ENCODE measurements at regions not wholly inside any gene's neighbourhood (a gene's known extent, or its start where the extent isn't known, plus 50 kb on each side); places are given as distances from the start of the nearest gene placed in this dataset.

DNA sequence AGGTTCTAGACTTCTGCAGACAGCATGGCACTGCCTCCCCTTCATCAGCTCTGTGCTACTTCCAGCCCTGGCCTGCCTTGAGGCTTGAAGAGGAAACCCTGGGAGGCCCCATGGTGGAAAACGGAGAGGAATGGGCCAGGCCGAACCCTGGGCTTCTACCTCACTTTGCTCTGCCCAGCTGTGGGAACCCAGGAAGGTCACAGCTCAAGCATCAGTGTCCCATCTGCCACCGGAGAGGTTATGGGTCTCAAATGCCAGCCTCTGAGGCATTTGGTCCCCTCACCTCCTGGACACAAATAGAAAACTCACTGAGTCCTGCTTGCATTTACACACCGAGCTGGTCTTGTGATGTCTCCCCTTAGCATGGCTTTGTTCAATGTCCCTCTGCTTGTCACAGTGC is 80.1 kb upstream of the ALDH1B1 start:
- DNase-seq: no peak

DNA sequence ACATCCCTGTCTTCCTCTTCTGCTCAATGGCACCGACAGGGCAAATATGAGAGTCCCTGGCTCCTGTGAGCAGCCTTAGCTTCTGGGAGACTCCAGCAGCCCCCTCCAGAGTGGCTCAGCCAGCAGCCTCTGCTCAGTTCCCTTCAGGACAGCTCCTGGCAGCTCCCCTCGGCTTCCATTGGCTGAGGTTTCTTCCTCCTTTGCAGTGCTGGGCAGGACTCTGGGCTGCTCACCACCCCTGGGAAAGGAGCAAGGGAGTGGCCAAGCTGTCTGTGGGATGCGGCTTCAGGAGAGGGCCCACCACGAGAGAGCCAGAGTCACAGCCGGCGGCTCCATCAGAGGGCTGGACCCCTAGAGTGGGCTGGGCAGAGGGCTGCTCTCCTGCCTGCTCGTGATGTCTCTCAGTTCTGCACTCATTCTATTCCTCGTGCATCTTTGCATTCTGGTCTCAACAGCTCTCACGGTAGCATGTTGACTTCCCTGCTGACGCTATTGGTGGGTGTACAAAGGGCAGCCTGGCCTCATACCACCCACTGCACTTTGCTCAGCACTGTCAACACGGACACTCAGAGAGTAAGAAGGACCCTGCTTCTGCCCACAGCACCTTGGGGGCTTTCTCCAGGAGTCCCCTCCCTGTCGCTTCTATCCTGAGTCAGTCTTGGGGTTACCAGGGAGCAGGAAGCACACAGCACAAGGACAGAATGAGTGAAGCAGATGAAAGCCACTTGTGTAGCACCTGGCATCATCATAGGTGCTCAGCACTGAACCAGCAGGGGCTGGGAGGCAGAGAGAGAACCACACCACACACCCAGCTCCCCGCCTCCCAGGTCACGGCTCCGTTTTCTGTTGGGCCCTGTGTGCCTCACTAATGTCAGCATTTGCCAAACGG is 80.9 kb upstream of the ALDH1B1 start:
- DNase-seq: peak; percentile 48

DNA sequence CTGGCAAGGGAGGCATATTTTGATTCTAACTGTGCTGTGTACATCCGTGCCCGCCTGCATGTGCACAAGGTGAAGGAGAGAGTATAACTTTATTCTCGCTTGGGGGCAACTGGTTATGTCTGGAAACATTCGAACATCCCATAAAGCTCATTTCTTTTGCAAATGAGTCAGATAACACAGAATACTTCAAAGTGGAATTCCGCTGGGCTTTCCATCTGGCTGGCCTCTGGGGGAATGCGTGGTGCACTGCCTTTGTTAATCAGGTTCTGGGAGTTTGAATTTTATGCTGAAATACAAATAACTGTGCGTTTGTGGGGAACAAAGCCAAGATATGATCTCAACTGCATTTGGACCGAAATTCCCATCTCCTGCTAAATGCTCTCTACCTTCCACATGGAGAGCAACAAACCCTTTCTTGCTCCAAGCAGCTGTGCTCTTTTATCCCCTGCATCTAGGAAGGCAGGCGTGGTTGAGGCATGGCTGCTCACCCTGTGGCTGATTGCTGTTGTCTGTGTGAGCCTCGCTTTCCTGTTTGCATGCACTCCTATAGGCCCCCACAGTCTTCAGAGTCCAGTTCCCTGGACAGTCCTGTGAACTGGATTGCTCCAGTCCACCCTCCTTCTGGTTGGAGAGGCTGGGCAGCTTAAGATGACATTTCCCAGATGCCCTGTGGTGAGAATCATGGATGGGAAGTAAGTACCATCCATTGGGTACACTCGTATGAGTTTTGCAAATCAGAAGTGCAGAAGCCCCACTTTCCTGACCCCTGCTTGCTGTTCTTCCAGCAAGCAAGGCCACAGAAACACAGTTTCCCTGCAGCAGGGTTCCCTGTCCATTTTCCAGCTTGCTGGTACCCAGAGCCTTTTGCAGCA is 82.9 kb upstream of the ALDH1B1 start:
- peak; percentile 56 for DNase-seq

DNA sequence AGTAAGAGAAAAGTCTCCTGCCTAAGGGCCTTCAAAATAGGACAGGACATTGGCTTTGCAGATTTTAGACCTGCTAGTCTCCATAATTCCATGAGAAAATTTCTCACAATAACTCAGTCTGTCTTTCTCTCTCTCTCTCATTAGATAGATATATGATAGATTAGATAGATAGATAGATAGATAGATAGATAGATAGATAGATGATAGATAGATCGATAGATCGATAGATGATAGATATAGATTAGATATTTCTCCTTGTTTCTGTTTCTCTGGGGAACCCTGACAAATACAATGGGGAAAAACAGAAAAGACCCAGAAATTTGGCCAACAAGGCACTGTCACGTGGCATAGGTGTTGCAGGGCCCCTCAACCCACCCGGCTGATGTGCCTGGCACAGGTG is 84.4 kb upstream of the ALDH1B1 start:
- DNase-seq: no peak

DNA sequence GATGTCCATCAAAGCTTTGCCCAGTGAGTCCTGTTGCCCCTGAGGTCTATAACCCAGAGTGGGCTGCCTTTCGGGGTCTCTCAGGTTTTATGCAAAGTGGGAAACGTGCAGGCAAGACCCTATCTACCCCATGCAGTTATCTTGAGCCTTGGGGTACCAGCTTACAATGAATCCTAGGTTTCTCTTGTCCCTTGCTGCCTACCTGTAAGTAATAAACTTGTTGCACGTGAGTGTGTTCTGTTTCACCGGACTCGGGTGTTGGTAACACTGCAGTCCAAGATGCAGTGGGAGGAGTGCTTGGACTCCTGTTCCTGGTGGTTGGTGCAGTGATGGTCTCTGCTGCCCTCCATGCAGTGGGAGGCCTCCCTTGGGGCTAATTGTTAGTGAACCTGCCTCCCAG is 85.6 kb upstream of the ALDH1B1 start:
- DNase-seq: no peak

DNA sequence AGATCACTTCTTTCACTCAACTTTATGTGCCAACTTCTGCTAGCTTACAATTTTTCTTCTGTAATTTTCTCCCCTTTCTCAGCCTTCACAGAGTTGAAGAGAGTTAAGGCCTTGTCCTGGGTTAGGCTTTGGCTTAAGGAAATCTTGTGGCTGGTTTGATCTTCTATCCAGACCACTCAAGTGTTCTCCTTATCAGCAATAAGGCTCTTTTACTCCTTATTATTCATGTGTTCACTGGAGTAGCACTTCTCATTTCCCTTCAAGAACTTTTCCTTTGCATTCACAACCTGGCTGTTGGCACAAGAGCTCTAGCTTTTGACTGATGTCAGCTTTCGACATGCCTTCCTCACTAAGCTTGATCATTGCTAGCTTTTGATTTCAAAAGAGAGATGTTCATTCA is 86.9 kb upstream of the ALDH1B1 start:
- DNase-seq: no peak

DNA sequence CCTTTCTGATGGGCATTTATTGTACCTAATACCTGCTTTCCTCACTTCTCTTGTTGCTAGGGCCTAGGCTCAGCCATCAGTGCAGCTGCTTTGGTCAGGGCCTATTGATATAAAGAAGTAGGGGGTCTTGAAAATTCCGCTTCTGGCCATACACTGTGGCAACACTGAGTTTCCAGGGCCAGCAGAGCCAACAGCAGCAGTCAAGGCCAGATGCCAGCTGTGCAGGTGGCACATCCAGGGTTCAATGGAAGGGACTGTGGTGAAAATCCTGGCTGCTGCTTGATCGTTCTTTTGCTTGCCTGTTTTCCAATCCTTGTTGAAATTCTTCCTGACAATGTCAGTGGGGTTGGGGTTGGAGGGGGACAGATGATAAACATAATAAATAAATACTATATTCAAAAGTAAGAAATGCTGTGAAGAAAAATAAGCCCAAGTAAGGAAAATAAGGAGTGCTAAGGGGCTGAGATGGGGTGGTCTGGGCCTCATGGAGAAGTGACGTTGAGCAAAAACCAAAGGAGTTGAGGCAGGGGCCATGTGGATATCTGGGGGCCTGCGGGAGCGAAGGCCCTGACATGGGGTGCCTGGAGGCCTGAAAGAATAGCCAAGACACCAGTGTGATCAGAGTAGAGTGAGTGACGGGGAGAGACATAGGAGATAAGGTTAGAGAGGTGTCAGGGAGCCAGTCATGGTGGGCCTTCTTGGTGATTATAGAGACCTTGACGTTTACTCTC is 91.0 kb upstream of the ALDH1B1 start:
- no peak for DNase-seq

DNA sequence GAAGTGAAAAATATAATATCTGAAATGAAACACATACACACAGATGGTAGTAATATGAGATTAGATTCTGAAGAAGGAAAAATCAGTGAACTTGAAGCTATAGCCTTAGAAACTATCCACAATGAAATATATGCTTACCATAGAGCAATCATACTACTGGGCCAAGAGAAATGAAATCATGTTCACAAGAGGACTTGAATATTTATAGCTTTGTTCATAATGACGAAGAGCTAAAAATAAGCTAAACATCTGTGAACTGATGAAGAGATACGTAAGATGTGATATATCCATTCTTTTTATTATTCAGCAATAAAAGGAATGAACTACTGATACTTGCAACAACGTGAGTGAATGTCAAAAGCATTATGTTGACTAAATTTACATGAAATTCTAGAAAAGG is 92.6 kb upstream of the ALDH1B1 start:
- no peak for DNase-seq

DNA sequence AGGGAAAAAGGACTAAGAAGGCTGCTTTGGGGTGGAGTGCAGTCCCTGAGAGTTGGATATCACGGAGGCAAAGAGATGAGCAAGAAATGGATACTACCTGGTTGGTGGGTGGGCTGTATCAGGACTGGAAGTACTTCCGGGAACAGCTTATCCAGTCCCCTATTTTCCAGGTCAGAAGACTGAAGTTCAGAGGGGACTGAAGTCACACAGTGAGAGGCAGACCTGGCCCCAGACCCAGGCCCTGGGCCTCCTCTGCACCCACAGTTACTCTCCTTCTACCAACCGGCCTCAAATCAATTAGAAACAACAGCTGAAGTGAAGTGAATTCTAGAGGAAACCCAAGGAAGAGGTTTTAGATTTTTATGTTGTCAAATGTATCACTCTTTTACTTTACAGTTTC is 93.6 kb upstream of the ALDH1B1 start:
- DNase-seq: no peak

DNA sequence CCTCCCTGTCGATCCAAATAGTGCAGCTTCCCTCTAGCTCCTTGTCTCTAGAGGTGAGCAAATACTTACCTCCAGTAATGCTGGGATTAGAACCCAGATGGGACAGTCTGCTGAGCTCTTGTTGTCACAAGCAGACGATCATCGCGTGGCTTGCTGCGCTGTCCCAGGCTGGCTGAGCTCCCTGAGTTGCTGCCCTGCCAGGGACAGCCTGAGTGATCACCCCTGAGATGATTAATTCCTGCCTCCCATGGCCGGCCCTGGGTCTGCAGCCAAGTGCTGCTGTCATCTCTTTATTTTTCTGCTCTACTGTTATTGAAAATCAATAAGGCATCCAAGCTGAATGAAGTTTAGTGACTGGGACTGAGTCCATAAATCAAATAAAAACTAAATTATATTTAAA is 94.0 kb upstream of the ALDH1B1 start:
- no peak for DNase-seq

DNA sequence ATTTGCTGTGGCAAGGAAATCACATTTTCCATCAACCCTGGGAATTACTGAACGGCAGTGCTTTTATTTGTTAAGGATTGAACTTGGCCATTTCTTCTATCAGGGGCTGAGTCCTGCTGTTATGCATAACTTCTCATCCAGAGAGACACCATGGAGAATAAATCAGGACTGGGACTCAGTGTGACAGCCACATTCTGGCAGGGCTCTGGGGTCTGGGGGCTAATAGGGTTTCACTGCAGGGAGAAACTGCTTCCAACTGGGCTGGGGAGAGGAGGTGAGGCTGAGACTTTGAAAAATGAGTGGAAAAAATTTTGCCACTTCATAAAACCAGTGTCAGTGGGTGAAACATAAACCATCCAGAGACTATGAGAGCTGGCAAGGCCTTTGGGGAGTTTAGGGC is 95.7 kb upstream of the ALDH1B1 start:
- no peak for DNase-seq

DNA sequence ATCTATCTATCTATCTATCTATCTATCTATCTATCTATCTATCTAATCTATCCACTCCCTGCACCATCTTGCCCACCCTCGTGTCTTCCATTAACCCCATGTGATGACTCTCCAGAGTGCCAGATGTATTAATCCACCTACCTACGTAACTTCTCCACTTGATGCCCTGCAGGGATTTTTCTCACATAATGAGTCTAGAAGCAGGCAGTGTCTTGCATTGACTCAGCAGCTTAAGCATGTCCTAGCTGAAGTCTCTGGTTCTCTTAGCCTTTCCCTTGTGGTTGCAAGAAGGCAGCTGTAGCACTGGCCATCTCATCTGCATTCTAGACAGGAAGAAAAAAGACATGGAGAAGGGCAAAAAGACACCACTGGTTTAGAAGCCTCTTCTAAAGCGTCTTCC is 96.7 kb upstream of the ALDH1B1 start:
- no peak for DNase-seq

DNA sequence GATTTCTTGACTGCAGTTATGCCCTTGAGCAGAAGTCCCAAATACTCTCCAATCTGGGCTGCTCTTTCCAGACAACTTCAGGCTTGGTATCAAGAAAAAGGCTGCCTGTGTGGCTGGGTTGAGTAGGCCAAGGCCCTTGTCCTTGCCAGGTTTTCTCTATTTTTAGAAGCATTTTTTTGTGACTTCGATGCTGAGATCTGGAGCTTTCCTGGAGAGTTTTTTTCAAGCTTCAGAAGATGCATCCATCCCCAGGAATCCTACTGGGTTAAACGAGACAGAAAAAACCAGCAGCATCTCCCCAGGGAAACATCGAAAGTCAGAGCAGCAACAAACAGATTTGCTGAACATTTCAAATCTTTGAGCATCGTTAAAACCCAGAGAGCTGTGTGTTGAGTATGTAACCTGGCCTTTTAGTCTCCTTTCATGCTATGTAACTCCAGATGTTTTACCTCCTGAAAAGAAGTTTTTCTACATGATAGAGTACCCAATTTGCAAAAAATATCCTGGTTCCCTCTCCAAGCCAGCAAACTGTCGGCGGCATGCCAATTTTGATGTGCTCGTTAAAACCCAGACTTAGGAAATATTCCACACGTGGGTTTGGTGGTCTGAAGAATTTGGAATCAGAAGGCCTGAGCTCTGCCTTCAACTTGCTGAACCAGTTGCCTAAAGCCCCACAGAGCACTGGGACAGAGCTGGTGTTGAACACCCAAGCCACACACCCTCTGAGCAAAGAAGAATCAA is 98.1 kb upstream of the ALDH1B1 start:
- DNase-seq: peak; percentile 42

DNA sequence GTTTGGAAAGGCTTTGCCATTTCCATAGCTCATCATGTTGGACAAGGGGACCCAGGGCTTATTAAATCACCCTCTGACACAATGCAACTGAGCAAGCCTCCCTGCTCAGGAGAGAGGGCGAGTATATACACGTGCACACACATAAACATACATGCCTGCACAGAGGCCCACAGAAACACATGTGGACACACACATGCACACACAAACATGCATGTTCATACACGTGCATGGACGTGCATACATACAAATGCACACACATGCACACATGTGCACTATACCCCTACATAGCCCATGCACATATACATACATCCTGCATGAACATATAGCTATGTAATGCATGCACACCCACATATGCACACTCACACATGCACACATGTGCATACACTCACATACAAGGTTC is 99.5 kb upstream of the ALDH1B1 start:
- no peak for DNase-seq

DNA sequence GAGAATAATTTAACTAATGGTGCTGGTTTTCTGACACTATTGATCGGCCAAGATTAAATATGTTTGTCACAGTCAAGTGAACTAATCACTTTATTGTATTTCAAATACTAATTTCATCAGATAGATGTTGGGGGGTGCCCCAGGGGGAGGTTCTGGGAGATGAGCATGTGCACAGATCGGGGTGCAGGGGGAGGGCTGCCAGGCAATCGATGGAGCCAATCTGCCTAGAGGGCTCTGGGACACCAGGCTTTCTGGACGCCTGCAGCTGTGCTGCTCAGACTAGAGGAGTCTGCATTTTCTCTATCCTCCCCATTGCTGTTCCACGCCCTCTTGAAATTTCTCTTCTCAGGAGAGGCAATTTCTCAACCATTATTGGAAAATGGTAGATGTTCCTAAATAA is 100.0 kb upstream of the ALDH1B1 start:
- no peak for DNase-seq

DNA sequence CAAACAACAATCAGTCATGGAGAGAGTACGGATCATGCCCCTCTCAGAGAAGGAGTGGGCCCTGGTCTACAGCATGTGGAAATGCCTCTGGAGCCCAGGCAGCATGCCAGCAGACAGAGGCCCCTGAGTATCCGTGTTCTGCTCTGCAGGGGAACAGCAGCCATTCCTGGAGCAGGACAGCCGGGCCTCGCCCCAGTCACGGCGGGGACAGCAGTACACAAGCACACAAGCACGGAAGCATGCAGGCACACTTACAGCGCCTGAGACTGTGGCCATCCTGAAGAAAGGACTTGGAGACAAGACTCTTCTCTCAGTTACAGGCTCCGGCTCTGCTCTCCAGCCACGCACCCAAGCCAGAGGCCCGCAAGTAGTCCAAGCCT is 102.6 kb upstream of the ALDH1B1 start:
- DNase-seq: no peak

DNA sequence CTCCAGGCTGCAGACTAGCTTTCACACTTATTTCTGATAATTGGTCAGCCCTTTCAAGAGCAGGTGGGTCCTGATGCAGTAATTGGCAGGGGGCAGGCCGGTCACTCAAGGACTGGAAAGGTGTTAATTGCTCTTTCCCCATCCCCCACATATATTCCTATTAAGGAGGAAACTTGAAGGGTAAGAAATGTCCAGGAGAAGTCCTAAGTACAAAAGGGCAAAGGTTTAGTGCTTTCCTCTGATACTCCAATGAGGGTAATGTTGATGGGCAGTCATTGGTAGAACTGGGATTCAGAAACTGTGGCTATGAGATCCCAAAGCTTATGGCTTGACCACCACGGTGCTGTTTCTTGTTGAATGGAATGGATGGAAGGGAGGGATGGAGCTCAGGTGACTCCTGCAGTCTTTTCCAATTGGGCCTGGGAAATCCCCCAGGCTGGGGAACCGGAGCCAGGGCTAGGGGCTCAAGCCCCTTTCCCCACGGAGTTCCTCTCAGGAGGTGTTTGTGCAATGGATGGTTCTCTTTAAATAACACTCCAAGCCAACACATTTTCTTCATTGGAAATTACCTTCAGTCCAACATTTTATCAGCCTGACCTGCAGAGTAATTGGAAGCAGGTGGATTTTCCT is 103.2 kb upstream of the ALDH1B1 start:
- no peak for DNase-seq

DNA sequence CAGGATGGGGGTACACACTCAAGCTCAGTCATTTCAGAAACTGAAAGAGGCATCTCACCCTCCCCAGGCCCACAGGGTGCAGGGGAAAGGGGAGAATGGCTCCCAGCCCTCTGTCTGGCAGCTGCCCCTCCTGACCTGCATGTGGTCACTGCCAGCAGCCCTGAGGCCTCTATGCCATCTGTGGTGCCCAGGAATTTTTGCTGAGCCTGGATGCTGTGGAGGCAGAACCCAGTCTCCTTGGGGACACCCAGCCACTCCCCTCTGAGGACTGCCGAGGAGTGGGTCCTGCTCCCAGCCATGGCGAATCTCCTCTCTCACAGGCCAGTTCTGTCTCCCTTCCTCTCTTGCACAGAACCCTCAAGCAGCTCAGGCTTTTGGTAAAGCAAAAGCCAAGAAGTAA is 104.0 kb upstream of the ALDH1B1 start:
- DNase-seq: no peak

DNA sequence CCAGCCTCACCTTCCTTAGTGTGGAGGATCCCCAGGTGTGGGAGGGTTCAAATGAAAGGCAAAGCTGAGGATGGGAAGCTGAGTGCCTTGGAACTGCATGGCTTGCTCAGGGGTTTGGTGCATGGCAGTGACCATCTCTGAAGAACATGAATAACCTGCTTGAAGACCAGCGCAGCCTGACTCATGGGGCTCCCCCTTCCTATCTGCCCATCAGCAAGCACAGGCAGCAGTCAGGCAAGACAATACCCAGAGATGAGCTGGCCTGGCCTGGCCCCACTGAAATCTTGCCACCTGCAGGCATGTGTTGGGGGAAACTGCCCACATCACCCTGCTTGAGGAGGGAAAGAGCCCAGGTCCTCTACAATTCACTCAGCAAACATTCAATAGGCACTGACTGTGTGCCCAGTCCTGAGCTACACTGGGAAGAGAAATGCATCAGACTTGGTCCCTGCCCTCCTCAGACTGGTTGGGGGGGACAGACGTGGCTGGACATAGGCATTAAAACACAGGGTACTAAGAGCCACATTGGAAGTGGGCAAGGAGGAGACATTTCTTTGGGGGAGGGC is 105.0 kb upstream of the ALDH1B1 start:
- no peak for DNase-seq

DNA sequence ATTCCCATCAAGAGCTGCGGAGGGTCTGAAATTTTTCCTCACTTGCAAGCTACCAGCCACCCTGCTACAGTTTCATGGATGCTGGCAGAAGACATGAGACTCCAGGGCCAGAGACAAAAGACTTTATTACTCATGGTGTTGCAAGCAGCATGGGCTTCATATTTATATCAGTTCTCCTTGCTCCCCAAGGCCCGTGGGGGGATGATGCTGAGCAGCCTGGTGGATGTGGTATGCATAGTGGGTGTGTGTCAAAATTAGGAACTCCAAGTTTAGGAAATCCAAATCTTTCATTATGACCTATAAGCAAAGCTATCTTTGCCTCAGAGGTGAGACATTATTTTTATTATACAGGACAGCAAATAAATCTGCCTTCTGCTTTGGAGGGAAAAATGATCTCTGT is 105.7 kb upstream of the ALDH1B1 start:
- DNase-seq: no peak

DNA sequence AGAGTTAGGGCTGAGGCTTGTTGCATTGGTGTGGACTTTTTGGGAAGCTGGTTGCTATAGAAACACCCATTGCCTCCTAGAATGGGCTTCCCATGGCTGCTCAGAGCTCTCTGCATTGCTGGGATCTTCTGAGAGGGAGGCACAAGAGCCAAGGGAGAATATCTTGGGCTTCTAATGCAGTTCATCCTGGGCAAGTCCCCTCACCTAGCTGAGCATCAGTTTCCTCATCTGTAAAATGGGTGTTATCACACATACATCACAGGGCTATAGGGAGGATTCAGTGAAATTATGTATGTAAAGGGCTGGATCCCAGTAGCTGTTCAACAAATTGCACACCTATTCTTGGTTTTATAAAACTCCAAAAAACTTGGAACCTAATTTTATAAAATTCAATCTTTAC is 106.1 kb upstream of the ALDH1B1 start:
- DNase-seq: no peak

DNA sequence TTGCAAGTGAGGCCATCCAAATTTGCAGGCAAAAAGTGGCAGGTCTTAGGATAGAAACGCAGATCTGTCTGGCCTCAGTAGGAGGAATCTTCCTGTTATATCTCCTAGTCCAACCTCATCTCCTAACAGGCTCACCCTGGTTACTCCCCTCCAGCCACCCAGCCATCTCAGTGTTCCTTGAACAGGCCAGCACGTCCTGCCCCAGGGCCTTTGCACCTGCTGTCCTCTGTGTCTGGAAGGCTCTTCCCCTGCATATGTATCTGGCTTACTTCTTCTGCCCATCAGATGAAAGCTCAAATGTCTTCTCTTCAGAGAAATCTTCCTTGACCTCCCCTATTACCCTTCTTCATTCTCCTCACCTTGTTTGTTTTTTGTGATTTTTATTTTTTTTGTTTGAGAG is 107.3 kb upstream of the ALDH1B1 start:
- DNase-seq: no peak

Data from NCI-H1694 (cell line).